Neutrophil (primary cell): ENCODE measurements at regions not wholly inside any gene's neighbourhood (a gene's known extent, or its start where the extent isn't known, plus 50 kb on each side); places are given as distances from the start of the nearest gene placed in this dataset.

Source experiments
- H3K27ac ChIP-seq: fragments of 200-600 bp; sonication (generic); 2 replicates; pipeline ENCODE4 v1.5.1; 2016; ENCODE audit warnings: mild to moderate bottlenecking, moderate library complexity
- H3K27me3 ChIP-seq: fragments of 200-600 bp; sonication (generic); 2 replicates; pipeline ENCODE4 v1.6.0; 2016; ENCODE audit warnings: mild to moderate bottlenecking
- H3K36me3 ChIP-seq: fragments of 200-600 bp; sonication (generic); 2 replicates; pipeline ENCODE4 v1.5.1; 2017
- H3K4me1 ChIP-seq, 2 experiments: fragments of 200-600 bp in 1 of 2; sonication (generic) in 1 of 2; 1 replicate in 1 of 2; 2 replicates in 1 of 2; pipeline versions ENCODE4 v1.5.1 to v1.6.1; 2013 to 2016; ENCODE audit warnings: low read depth in 1 of 2, low read length in 1 of 2, mild to moderate bottlenecking in 1 of 2, moderate library complexity in 1 of 2; ENCODE audit not compliant: control insufficient read depth in 1 of 2, insufficient read depth in 1 of 2
- H3K4me3 ChIP-seq, 2 experiments: fragments of 200-600 bp in 1 of 2; sonication (generic) in 1 of 2; 1 replicate in 1 of 2; 2 replicates in 1 of 2; pipeline ENCODE4 v1.5.1; 2013 to 2016; ENCODE audit warnings: low read depth in 1 of 2, low read length in 1 of 2, mild to moderate bottlenecking in 1 of 2, moderate library complexity in 1 of 2
- H3K9me3 ChIP-seq: fragments of 200-600 bp; sonication (generic); 2 replicates; pipeline ENCODE4 v1.5.1; 2016
- CTCF ChIP-seq: fragments of 200-600 bp; sonication (generic); IDR thresholded peaks from 2 replicates; pipeline ENCODE4 v1.5.1; 2016; ENCODE audit warnings: antibody characterized with exemption

GRCh38 chr6:16947375-16948015 lies 154.4 kb upstream of the STMND1 start:
- Histone ChIP-seq H3K4me3 (no peak overlapping the region), H3K9me3 (no peaks in the 10 kb centered on the region), H3K36me3 (no peaks in the 10 kb centered on the region), H3K27ac (no peak overlapping the region), H3K4me1 (no peaks in the 10 kb centered on the region), H3K27me3 (peaks cover 15% of the 10 kb centered on the region)
- no peak for TF ChIP-seq CTCF

- no peaks in the 10 kb centered on the region for H3K4me1 ChIP-seq
- H3K27me3 ChIP-seq, result peaks cover 15% of the 10 kb centered on the region
- H3K27ac ChIP-seq, result no peak overlapping the region
- H3K9me3 ChIP-seq, result no peaks in the 10 kb centered on the region
- TF ChIP-seq CTCF, result no peak
- H3K36me3 ChIP-seq, result no peaks in the 10 kb centered on the region
- H3K4me3 ChIP-seq, result no peak overlapping the region
Measured at GRCh38 chr6:16944596-16944995, 157.3 kb upstream of the STMND1 start.

GRCh38 chr6:16939839-16940238 lies 162.0 kb upstream of the STMND1 start:
- no peak overlapping the region for H3K27ac ChIP-seq
- no peaks in the 10 kb centered on the region for H3K4me1 ChIP-seq
- no peaks in the 10 kb centered on the region for H3K36me3 ChIP-seq
- H3K4me3 ChIP-seq, result no peak overlapping the region
- TF ChIP-seq CTCF, result no peak
- no peaks in the 10 kb centered on the region for H3K9me3 ChIP-seq
- H3K27me3 ChIP-seq, result no peaks in the 10 kb centered on the region

- Histone ChIP-seq H3K9me3 (no peaks in the 10 kb centered on the region), H3K27ac (no peak overlapping the region), H3K4me3 (no peak overlapping the region), H3K36me3 (no peaks in the 10 kb centered on the region), H3K27me3 (no peaks in the 10 kb centered on the region), H3K4me1 (no peaks in the 10 kb centered on the region)
- TF ChIP-seq CTCF, result no peak
Measured at GRCh38 chr6:16939351-16939750, 162.5 kb upstream of the STMND1 start.

- no peak for TF ChIP-seq CTCF
- Histone ChIP-seq H3K27me3 (peaks cover 5% of the 10 kb centered on the region), H3K4me1 (no peaks in the 10 kb centered on the region), H3K36me3 (no peaks in the 10 kb centered on the region), H3K4me3 (no peak overlapping the region), H3K27ac (no peak overlapping the region), H3K9me3 (no peaks in the 10 kb centered on the region)
Measured at GRCh38 chr6:16936893-16937292, 165.0 kb upstream of the STMND1 start.
